ENCODE measurements at regions not wholly inside any gene's neighbourhood (a gene's known extent, or its start where the extent isn't known, plus 50 kb on each side); places are given as distances from the start of the nearest gene placed in this dataset.
"Not testable (repeated sequence)": the region's sequence is repeated elsewhere in the genome, so short reads cannot be mapped to it uniquely, and the experiment has no call there.

- Mint-ChIP-seq H3K36me3 (no peaks in the 10 kb centered on the region), H3K4me3 (no peak overlapping the region), H3K4me1 (ENCODE audit: unreplicated experiment) (no peaks in the 10 kb centered on the region), H3K27me3 (no peaks in the 10 kb centered on the region), H3K9me3 (no peaks in the 10 kb centered on the region), H3K27ac (no peak overlapping the region)
- DNase-seq (ENCODE audit: extremely low spot score, unreplicated experiment), result no peak
- TF ChIP-seq CTCF (conservative IDR thresholded peaks at IDR 0.05), result no peak
Measured at GRCh38 chr2:22153931-22154613, 1030.3 kb downstream of the TDRD15 start.

- H3K9me3 Mint-ChIP-seq; H3K27ac Mint-ChIP-seq; DNase-seq (ENCODE audit: extremely low spot score, unreplicated experiment); H3K4me3 Mint-ChIP-seq; H3K27me3 Mint-ChIP-seq; H3K4me1 Mint-ChIP-seq (ENCODE audit: unreplicated experiment); H3K36me3 Mint-ChIP-seq: not testable (repeated sequence)
Measured at GRCh38 chr2:22156661-22157060, 1032.9 kb downstream of the TDRD15 start.

GRCh38 chr2:22167256-22167655 lies 1043.5 kb downstream of the TDRD15 start:
- Mint-ChIP-seq H3K27me3 (no peaks in the 10 kb centered on the region), H3K27ac (no peak overlapping the region), H3K9me3 (no peaks in the 10 kb centered on the region), H3K4me1 (ENCODE audit: unreplicated experiment) (no peaks in the 10 kb centered on the region), H3K36me3 (no peaks in the 10 kb centered on the region), H3K4me3 (no peak overlapping the region)
- no peak for TF ChIP-seq CTCF (conservative IDR thresholded peaks at IDR 0.05)
- DNase-seq (ENCODE audit: extremely low spot score, unreplicated experiment), result no peak

GRCh38 chr2:22175003-22175402 lies 1051.2 kb downstream of the TDRD15 start:
- no peak overlapping the region for H3K27ac Mint-ChIP-seq

GRCh38 chr2:22185251-22185650 lies 1061.5 kb downstream of the TDRD15 start:
- H3K4me3 Mint-ChIP-seq, result no peak overlapping the region
- TF ChIP-seq CTCF (conservative IDR thresholded peaks at IDR 0.05), result no peak
- no peak for DNase-seq (ENCODE audit: extremely low spot score, unreplicated experiment)
- H3K36me3 Mint-ChIP-seq, result no peaks in the 10 kb centered on the region
- no peaks in the 10 kb centered on the region for H3K4me1 Mint-ChIP-seq (ENCODE audit: unreplicated experiment)
- no peaks in the 10 kb centered on the region for H3K27me3 Mint-ChIP-seq
- H3K27ac Mint-ChIP-seq, result no peak overlapping the region
- peaks cover 3% of the 10 kb centered on the region for H3K9me3 Mint-ChIP-seq

More at GRCh38 chr2:22175003-22175402, 1051.2 kb downstream of the TDRD15 start:
- Mint-ChIP-seq H3K4me1 (ENCODE audit: unreplicated experiment) (no peaks in the 10 kb centered on the region), H3K4me3 (no peak overlapping the region), H3K9me3 (no peaks in the 10 kb centered on the region), H3K27me3 (no peaks in the 10 kb centered on the region), H3K36me3 (no peaks in the 10 kb centered on the region)
- TF ChIP-seq CTCF (conservative IDR thresholded peaks at IDR 0.05), result no peak
- DNase-seq (ENCODE audit: extremely low spot score, unreplicated experiment), result no peak

- not testable (repeated sequence) for H3K27me3 Mint-ChIP-seq; H3K36me3 Mint-ChIP-seq; H3K4me1 Mint-ChIP-seq (ENCODE audit: unreplicated experiment); DNase-seq (ENCODE audit: extremely low spot score, unreplicated experiment); H3K27ac Mint-ChIP-seq; H3K9me3 Mint-ChIP-seq; H3K4me3 Mint-ChIP-seq
Measured at GRCh38 chr2:22186261-22186828, 1062.6 kb downstream of the TDRD15 start.
